ENCODE measurements at regions not wholly inside any gene's neighbourhood (a gene's known extent, or its start where the extent isn't known, plus 50 kb on each side); places are given as distances from the start of the nearest gene placed in this dataset.
A peak's percentile ranks its signal among the peaks of the same experiment; 100 is the strongest.

GRCh38 chr6:168134560-168135201 is 55.7 kb upstream of the FRMD1 start:
- DNase-seq (ENCODE audit: low spot score): no peak

- no peak for DNase-seq (ENCODE audit: low spot score)
These were observed 54.9 kb upstream of the FRMD1 start for GRCh38 chr6:168133687-168134559.

- DNase-seq (ENCODE audit: low spot score): no peak
These were observed 54.2 kb upstream of the FRMD1 start for GRCh38 chr6:168133168-168133561.

- peak; percentile 58 for DNase-seq (ENCODE audit: low spot score)
These were observed 53.6 kb upstream of the FRMD1 start for GRCh38 chr6:168132531-168133167.

GRCh38 chr6:168131464-168132415 is 52.7 kb upstream of the FRMD1 start:
- DNase-seq (ENCODE audit: low spot score): no peak

GRCh38 chr6:168130697-168131371 is 51.8 kb upstream of the FRMD1 start:
- DNase-seq (ENCODE audit: low spot score): no peak

GRCh38 chr6:168130168-168130696 is 51.2 kb upstream of the FRMD1 start:
- no peak for DNase-seq (ENCODE audit: low spot score)

- no peak for DNase-seq (ENCODE audit: low spot score)
These were observed 50.5 kb upstream of the FRMD1 start for GRCh38 chr6:168129292-168130167.

- no peak for DNase-seq (ENCODE audit: low spot score)
These were observed 49.7 kb upstream of the FRMD1 start for GRCh38 chr6:168128631-168129291.

All from HT-29 (cell line).